ENCODE measurements at regions not wholly inside any gene's neighbourhood (a gene's known extent, or its start where the extent isn't known, plus 50 kb on each side); places are given as distances from the start of the nearest gene placed in this dataset.
A peak's percentile ranks its signal among the peaks of the same experiment; 100 is the strongest.

GRCh38 chr1:244173769-244174168, 122.7 kb downstream of the ZBTB18 start:
- Histone ChIP-seq H3K9ac (no peak overlapping the region), H4K20me1 (ENCODE audit: low read depth) (no peaks in the 10 kb centered on the region), H3K4me1 (peaks cover 13% of the 10 kb centered on the region), H3K36me3 (no peaks in the 10 kb centered on the region), H3K79me2 (ENCODE audit: low read depth) (no peaks in the 10 kb centered on the region), H3K9me3 (ENCODE audit: low read depth) (no peaks in the 10 kb centered on the region), H3K4me2 (no peak overlapping the region), H3F3A (ENCODE audit: low read depth) (no peaks in the 10 kb centered on the region), H2AFZ (replicated peaks) (no peak overlapping the region), H3K4me3 (no peak overlapping the region), H3K27ac (no peak overlapping the region), H3K27me3 (no peaks in the 10 kb centered on the region)
- DNase-seq (ENCODE audit: low spot score), result no peak
- no peak for TF ChIP-seq EZH2 (IDR thresholded peaks at IDR 0.05)
- TF ChIP-seq EZH2phosphoT487 (IDR thresholded peaks at IDR 0.05), result no peak
- TF ChIP-seq CTCF (IDR thresholded peaks at IDR 0.05), result no peak
- H3K9me3 Mint-ChIP-seq, result no peaks in the 10 kb centered on the region
- H3K4me1 Mint-ChIP-seq, result no peaks in the 10 kb centered on the region
- H3K4me3 Mint-ChIP-seq, result no peak overlapping the region
- no peaks in the 10 kb centered on the region for H3K36me3 Mint-ChIP-seq
- H3K27ac Mint-ChIP-seq, result no peak overlapping the region
- H3K27me3 Mint-ChIP-seq (ENCODE audit: insufficient read depth, low read depth), result peaks cover 2% of the 10 kb centered on the region

GRCh38 chr1:244174922-244175521, 123.9 kb downstream of the ZBTB18 start:
- Histone ChIP-seq H3K4me1 (peaks cover 13% of the 10 kb centered on the region), H3K4me3 (no peak overlapping the region), H3K27me3 (no peaks in the 10 kb centered on the region), H3K79me2 (ENCODE audit: low read depth) (no peaks in the 10 kb centered on the region), H3K36me3 (no peaks in the 10 kb centered on the region), H3K4me2 (peak overlapping the region; percentile 31), H2AFZ (replicated peaks) (peak overlapping the region; percentile 50), H4K20me1 (ENCODE audit: low read depth) (no peaks in the 10 kb centered on the region), H3K9ac (no peak overlapping the region), H3K27ac (no peak overlapping the region), H3F3A (ENCODE audit: low read depth) (no peaks in the 10 kb centered on the region), H3K9me3 (ENCODE audit: low read depth) (no peaks in the 10 kb centered on the region)
- Mint-ChIP-seq H3K9me3 (no peaks in the 10 kb centered on the region), H3K36me3 (no peaks in the 10 kb centered on the region), H3K27me3 (ENCODE audit: insufficient read depth, low read depth) (peaks cover 2% of the 10 kb centered on the region), H3K27ac (no peak overlapping the region), H3K4me3 (no peak overlapping the region), H3K4me1 (no peaks in the 10 kb centered on the region)
- no peak for TF ChIP-seq EZH2phosphoT487 (IDR thresholded peaks at IDR 0.05)
- no peak for TF ChIP-seq EZH2 (IDR thresholded peaks at IDR 0.05)
- TF ChIP-seq CTCF (IDR thresholded peaks at IDR 0.05), result no peak
- DNase-seq (ENCODE audit: low spot score), result no peak

GRCh38 chr1:244176201-244176600, 125.1 kb downstream of the ZBTB18 start:
- Histone ChIP-seq H3K27ac (no peak overlapping the region), H3K9ac (no peak overlapping the region), H3K36me3 (no peaks in the 10 kb centered on the region), H3K9me3 (ENCODE audit: low read depth) (no peaks in the 10 kb centered on the region), H3F3A (ENCODE audit: low read depth) (no peaks in the 10 kb centered on the region), H3K4me1 (peaks cover 13% of the 10 kb centered on the region), H3K4me3 (no peak overlapping the region), H4K20me1 (ENCODE audit: low read depth) (no peaks in the 10 kb centered on the region), H3K27me3 (no peaks in the 10 kb centered on the region), H3K4me2 (no peak overlapping the region), H2AFZ (replicated peaks) (no peak overlapping the region), H3K79me2 (ENCODE audit: low read depth) (no peaks in the 10 kb centered on the region)
- Mint-ChIP-seq H3K36me3 (no peaks in the 10 kb centered on the region), H3K27ac (no peak overlapping the region), H3K4me1 (no peaks in the 10 kb centered on the region), H3K4me3 (no peak overlapping the region), H3K27me3 (ENCODE audit: insufficient read depth, low read depth) (peaks cover 2% of the 10 kb centered on the region), H3K9me3 (no peaks in the 10 kb centered on the region)
- DNase-seq (ENCODE audit: low spot score), result no peak
- TF ChIP-seq EZH2 (IDR thresholded peaks at IDR 0.05), result no peak
- TF ChIP-seq EZH2phosphoT487 (IDR thresholded peaks at IDR 0.05), result no peak
- TF ChIP-seq CTCF (IDR thresholded peaks at IDR 0.05), result no peak

Data from neural progenitor cell (in vitro differentiated cells).